ENCODE measurements at regions not wholly inside any gene's neighbourhood (a gene's known extent, or its start where the extent isn't known, plus 50 kb on each side); places are given as distances from the start of the nearest gene placed in this dataset.
"Not testable (repeated sequence)": the region's sequence is repeated elsewhere in the genome, so short reads cannot be mapped to it uniquely, and the experiment has no call there.

GRCh38 chr18:9050628-9051284, 51.7 kb upstream of the NDUFV2 start:
- FAIRE-seq; H3K27me3 ChIP-seq (replicated peaks in 1 of 4; ENCODE audit: control insufficient read depth in 3 of 4, extremely low read depth in 1 of 4, insufficient read depth in 3 of 4, low read length in 3 of 4); H3K18ac ChIP-seq (ENCODE audit: extremely low read depth, low read length); H3K79me2 ChIP-seq (ENCODE audit: control insufficient read depth in 1 of 2, insufficient read depth in 2 of 2, low read length in 2 of 2); DNase-seq (ENCODE audit: low read depth in 1 of 2, low spot score in 2 of 2); CTCF ChIA-PET (ENCODE audit: partially characterized antibody); H3K4ac ChIP-seq (replicated peaks; ENCODE audit: insufficient read length, low read depth, low read length); H2AFZ ChIP-seq (ENCODE audit: low read length); H2BK20ac ChIP-seq (ENCODE audit: low read length); H2BK12ac ChIP-seq (ENCODE audit: low read depth, low read length); H3K23ac ChIP-seq (ENCODE audit: insufficient read length); H4K8ac ChIP-seq (ENCODE audit: extremely low read depth, insufficient read depth, low read length); H2BK5ac ChIP-seq (ENCODE audit: low read depth, low read length); H2AK5ac ChIP-seq (ENCODE audit: low read depth, low read length); H3K79me1 ChIP-seq (ENCODE audit: low read depth, low read length); H3K9ac ChIP-seq (replicated peaks in 1 of 4; ENCODE audit: extremely low read depth in 1 of 4, low read depth in 3 of 4, low read length in 3 of 4); H3K4me3 ChIP-seq (ENCODE audit: extremely low read depth in 1 of 4, insufficient read depth in 2 of 4, low read depth in 3 of 4, low read length in 4 of 4); H2BK15ac ChIP-seq (ENCODE audit: low read length); H3K27ac ChIP-seq (ENCODE audit: low read depth, low read length); H4K5ac ChIP-seq (ENCODE audit: insufficient read length, low read depth, low read length); H3K4me1 ChIP-seq (replicated peaks in 1 of 4; ENCODE audit: control insufficient read depth in 3 of 4, insufficient read depth in 4 of 4, low read length in 3 of 4); H3K36me3 ChIP-seq (ENCODE audit: control insufficient read depth in 2 of 4, insufficient read depth in 4 of 4, low read length in 3 of 4); H3K56ac ChIP-seq (replicated peaks; ENCODE audit: insufficient read length, low read depth, low read length); POLR2A ChIA-PET (ENCODE audit: partially characterized antibody); H3K4me2 ChIP-seq (ENCODE audit: insufficient read depth in 1 of 2, low read depth in 2 of 2, low read length in 2 of 2); H3K23me2 ChIP-seq (ENCODE audit: low read depth, low read length); H3K14ac ChIP-seq (ENCODE audit: insufficient read length); H4K91ac ChIP-seq (replicated peaks; ENCODE audit: insufficient read length, low read length); H4K20me1 ChIP-seq (replicated peaks in 1 of 2; ENCODE audit: control insufficient read depth in 1 of 2, insufficient read depth in 2 of 2, low read length in 2 of 2); H2BK120ac ChIP-seq (replicated peaks; ENCODE audit: low read depth, low read length): not testable (repeated sequence)
- peaks cover 20 to 37% of the 10 kb centered on the region in 2 experiments for H3K9me3 ChIP-seq (ENCODE audit: insufficient read depth in 2 of 2, low read depth in 1 of 2, low read length in 1 of 2)
- 100% methylated on average over 1 of the region's 1 CpG; no CpG with 5 or more reads in 1 of the 2 experiments for whole genome bisulfite sequencing, 2 experiments (ENCODE audit: extremely low coverage in 1 of 2, insufficient coverage in 1 of 2, insufficient read length in 1 of 2, insufficient replicate concordance in 2 of 2, low coverage in 1 of 2, low lambda C conversion rate in 2 of 2, missing lambda C conversion rate in 1 of 2)

Data from H1 (cell line).